ENCODE measurements at regions not wholly inside any gene's neighbourhood (a gene's known extent, or its start where the extent isn't known, plus 50 kb on each side); places are given as distances from the start of the nearest gene placed in this dataset.
"Not testable (repeated sequence)": the region's sequence is repeated elsewhere in the genome, so short reads cannot be mapped to it uniquely, and the experiment has no call there.

DNA sequence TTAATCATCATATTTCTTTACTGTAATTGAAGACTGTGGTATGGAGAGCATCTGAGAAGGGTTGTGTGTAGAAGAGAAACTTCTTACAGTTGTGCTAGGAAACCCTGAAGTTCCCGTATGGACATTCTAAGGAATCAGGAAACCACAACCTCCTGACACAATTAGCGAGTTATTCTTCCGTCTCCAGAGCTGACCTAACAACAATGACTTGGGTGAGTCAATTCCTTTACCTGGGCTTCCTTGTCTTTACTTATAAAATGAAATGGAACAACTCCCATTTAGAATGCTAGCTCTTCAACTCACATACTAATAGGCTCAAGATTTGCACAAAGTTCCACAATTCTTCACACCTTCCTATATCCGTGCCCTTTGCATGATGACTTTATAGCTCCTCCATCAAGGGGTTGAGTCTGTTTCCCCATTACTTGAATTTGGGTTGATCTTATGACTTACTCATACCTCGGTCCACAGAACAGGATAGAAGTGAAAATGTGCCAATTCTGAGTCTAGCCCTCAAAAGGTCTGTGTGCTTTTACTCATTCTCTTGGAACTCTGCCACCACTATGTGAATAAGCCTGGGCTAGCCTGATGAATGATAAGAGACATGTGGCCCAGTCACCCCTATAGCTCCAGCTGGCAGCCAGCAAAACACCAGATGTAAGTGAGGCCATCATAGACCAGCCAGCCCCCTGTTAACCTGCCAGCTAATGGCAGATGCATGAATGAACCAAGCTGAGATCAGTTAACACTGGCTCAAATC, 459.4 kb downstream of the ETNK1 start:
- DNase-seq (ENCODE audit: low spot score): no peak

DNA sequence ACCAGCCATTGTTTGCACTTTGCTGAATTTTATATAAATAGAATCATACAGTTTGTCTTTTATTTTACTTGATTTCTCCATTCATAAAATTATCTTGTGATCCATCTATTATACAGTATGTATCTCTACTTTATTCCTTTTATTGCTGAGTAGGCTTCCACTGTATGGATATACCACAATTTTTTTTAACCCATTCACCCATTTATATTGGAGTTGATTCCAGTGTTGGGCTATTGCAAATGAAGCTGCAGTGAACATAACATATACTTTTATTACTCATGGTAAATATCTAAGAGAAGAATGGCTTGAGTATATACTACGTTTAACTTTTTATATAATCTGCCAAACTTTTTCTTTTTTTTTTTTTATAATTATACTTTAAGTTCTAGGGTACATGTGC, 463.6 kb downstream of the ETNK1 start:
- no peak for DNase-seq (ENCODE audit: low spot score)

DNA sequence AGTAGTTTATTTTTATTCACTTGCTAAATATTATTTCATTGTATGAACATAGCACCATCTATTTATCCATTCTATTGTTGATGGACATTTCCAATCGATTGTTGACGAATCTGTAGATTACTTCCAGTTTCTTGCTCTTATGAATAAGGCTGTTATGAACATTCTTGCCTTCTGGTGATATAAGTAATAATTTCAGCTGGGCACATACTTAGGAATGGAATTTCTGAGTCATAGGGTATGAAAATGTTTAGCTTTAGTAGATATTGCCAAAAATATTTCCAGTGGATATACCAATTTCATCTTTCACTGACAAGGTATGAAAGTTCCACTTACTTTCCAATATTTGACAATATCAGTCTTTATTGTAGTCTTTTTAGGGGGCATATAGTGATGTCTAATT, 468.5 kb downstream of the ETNK1 start:
- DNase-seq (ENCODE audit: low spot score): no peak

DNA sequence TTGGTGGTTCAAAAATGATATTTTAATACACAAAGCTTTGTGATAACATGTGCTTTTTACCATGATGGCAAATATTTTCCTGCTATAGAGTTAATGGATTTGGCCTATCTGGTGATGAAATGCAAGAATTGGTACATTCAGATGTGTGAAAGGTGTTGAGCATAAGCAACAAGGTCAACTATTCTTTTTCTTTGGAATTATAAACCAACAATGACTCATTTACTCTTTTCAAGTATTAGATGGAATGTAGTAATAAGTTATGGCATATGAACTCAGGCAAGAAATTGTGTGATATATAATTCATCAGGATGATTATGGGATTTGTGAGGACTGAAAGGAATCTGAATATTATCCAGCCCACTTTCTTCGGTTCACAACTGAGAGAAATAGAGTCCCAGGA, 471.4 kb downstream of the ETNK1 start:
- no peak for DNase-seq (ENCODE audit: low spot score)

DNA sequence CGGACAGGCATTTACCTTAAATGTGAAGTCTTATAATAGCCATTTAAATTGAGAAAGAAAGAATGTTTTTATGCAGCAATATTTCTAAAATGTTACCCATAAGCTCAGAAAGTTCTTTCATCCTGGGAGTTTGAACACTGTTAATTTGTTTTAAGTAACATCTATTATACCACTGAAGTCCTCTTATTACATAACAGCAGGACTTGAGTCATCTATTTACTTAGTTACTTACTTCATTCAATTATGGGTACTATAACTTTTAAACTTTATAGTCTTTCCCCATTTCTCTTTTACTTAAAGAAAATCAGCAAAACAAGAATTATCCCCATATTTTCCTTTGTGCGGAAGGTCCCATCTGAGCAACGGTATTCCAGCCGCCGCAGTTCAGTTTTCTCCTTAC, 473.1 kb downstream of the ETNK1 start:
- no peak for DNase-seq (ENCODE audit: low spot score)

DNA sequence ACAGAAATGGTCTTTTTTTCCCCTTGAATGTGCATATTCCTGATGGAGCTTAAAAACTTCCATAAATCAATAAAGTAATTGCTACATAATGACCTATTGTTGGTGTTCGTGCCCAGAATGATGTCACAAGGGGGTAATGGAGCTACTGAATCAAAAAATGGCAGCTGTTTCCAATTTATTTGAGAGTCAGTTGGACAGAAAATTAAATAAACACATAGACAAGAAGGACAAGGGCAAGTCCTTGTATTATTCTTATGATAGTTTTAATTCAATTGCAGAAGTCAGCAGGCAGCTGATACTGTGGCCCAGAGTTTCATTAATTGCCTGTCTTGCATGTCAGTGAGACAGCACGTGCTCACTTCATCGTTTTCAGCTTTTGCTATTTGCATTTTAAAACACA, 473.5 kb downstream of the ETNK1 start:
- DNase-seq (ENCODE audit: low spot score): no peak

DNA sequence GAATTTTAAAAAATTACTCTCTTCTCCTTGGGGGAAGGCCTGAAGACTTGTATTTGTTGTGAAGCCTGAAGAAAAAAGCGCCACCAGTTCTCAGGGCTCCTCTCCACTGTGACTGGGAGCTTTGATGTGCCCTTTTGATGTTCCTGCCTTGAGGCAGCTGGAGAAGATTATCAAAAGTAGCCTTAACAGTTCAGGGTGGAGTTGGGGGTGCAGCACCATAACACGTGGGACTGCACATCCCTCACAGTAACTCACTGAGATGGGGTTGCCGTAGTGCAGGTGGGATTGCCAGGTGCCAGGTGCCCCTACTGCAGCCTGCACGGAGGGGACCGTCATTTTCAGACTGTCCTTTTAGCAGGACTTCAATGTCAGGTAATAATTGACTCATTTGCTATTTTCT, 474.1 kb downstream of the ETNK1 start:
- DNase-seq (ENCODE audit: low spot score): no peak

DNA sequence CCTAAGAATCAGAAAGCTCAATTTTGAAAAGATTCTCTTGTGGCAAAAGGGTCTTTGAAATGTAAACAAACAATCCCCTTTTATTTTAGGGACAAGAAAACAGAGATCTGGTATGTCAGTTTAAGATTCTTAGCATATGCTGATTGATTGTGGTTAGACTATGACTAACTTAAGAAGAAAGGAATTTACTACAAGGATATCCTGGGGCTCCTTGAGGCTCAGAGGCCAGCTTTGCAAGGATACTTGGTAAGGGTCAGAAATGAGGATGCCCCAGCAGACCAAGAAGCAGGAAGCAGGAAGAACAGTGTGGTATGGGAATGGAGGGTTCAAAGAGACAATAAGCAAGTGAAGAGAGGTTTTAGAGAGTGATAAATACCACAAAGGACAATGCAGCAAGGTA, 474.6 kb downstream of the ETNK1 start:
- no peak for DNase-seq (ENCODE audit: low spot score)

DNA sequence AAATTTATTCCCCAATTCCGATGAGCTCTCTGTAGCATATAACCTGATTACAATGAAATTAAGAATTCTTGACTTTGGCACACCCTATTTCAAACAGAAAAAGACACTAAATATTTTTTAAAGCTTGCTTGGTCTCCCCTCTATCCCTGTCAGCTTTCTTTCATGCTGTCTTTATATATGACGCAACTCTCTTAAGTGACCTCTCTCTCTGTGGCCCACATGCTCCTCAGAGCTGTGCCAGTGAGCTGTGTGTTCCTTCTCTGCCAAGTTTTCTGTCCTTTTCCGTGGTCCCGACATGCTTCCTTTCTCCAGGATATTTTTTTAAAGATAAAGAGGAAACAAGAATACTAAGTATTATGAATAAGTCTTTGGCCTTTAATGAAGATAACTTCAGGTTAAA, 484.0 kb downstream of the ETNK1 start:
- no peak for DNase-seq (ENCODE audit: low spot score)

DNA sequence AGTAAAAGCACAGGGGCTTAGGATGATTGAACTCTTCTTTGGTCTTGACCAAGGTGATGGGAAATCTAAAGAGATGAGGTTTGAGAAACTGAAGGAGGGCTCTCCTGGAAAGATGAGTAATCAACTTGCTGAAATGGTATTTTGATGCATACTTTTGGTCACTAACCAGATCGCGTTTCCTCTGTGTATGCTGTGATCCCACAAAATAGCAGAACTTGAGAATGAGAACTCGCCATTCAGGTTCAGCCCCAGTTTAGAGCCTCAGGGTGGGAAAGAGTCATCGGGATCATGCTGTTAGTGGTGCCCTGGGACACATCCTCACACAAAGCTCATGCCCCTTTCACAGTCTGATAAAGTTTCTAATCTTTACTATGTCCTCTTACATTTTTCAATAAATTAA, 488.8 kb downstream of the ETNK1 start:
- DNase-seq (ENCODE audit: low spot score): no peak

DNA sequence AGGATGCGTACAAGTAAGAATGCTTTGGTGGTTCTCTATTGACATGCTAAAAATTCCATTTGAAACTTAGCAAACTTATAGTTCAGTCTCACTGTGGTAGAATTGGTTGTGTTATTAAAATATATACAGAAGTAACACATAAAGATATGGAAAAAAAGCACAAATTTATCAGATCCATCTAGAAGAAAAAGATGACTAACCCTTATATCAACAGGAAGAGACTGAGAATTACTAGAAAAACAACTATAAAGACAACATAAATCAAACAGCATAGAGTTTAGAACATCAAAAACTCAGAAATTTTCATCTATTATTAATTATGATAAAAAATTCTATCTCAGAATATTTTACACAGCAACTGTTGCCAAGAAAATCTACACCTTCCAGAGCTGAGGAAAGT, 491.0 kb downstream of the ETNK1 start:
- no peak for DNase-seq (ENCODE audit: low spot score)

DNA sequence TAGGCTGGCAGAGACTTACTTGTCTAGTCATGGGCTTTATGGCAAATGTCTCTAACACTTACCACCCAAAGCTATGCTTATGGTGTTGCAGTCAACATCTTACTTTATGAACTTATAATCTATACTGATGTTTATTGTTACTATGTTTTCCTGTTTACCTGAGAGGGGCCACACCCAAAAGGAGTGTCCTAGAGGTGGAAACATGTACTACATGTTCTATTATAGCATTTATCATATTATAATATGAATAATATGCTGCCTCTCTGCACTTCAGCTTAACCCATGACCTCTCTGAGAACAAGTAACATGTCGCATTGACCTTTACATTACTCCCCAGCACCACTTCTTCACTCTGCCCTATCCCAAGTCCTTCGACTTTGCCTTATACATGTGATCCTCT, 501.8 kb downstream of the ETNK1 start:
- no peak for DNase-seq (ENCODE audit: low spot score)

DNA sequence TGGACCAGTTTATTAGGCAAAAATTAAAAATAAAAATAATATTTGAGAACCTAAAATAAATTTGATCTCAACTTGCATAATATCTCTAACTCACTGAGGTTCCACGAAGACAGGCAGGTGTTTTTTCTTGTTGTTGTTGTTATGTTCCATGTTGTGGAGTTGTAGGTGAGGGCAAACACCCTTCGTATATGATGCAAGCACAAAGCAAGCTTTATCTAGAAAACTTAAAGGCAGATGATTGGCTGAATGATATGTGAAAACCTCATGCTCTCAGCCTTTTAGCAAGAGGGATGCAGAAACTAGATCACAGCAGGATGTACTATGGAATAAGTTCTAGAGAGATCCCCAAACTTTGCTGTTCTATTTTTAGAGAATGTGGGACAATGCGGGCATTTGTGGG, 502.7 kb downstream of the ETNK1 start:
- no peak for DNase-seq (ENCODE audit: low spot score)

DNA sequence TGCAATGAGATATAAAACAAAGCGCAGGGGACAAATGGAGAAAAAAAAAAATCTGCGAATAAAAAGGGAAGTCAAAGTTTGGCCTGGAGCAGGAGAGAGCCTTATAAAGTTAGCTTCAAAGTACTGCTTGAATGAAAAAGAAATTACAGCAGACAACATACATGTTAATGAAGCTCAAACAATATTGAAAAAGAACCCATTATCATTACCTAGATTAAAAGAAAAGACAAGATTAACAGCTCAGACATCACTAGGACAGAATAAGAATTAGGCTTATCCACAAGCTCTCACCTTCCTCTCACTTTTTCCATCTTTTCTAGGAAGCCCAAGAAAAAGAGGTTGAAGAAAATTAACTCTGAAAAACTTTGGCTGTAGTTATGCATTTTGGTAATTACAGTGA, 503.5 kb downstream of the ETNK1 start:
- DNase-seq (ENCODE audit: low spot score): no peak

DNA sequence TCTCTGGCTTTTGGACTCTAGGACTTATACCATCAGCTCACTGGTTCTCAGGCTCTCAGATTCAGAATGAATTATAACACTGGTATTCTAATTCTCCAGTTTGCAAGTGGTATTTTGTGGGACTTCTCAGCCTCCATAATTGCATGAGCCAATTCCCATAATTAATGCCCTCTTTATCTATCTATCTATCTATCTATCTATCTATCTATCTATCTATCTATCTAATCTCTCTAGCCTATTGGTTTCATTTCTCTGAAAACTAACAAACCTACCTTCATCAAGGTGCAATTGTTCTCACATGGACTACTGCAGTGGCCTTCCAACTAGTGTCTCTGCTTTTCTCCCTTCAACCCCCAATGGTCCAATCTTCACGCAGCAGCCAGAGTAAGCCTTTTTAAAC, 507.4 kb downstream of the ETNK1 start:
- no peak for DNase-seq (ENCODE audit: low spot score)

DNA sequence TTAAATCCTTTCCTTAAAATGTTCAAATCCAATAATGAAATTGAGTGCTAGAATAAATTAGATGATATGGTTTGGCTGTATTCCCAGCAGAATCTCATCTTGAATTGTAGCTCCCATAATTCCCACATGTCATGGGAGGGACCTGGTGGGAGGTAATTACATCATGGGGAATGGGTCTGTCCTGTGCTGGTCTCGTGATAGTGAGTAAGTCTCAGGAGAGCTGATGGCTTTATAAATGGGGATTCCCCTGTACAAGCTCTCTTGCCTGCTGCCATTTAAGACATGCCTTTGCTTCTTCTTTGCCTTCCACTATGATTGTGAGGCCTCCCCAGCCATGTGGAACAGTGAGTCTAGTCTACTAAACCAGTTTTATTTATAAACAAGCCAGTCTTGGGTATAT, 508.5 kb downstream of the ETNK1 start:
- no peak for DNase-seq (ENCODE audit: low spot score)

DNA sequence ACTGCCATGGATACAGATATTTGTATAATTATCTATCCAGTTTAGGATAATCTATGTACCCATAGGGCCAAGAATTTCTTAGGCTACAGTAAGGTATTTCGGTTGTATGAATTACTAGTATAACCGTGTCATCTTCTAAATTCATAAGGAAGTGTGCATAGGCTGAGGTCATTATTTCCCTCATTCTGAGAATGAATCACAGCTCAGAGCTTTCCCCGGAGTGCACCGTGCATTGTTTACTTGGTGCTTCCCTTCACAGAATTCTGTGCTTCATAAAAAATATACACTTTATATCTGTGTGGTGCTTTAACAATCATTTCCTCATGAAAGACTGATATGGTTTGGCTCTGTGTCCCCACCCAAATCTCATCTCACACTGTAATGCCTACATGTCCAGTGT, 514.1 kb downstream of the ETNK1 start:
- no peak for DNase-seq (ENCODE audit: low spot score)

DNA sequence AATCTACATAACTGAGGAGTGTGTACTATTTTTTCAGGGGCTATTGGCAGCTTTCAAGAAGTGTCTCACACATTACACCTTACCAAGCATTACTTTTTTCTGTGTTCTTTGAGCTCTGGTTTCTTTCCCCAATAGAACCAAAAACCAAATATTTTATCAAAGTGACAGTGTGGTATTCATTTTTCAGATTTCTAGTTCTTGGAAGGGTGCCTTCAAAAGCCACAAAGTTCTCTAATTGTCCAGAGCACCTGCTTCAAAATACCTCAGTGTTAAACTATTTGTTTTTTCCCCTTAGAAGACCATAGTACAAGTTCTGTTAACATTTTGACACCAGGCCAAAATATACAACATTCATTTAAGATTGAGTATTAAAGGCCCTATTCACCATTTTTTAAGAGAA, 515.7 kb downstream of the ETNK1 start:
- DNase-seq (ENCODE audit: low spot score): no peak

DNA sequence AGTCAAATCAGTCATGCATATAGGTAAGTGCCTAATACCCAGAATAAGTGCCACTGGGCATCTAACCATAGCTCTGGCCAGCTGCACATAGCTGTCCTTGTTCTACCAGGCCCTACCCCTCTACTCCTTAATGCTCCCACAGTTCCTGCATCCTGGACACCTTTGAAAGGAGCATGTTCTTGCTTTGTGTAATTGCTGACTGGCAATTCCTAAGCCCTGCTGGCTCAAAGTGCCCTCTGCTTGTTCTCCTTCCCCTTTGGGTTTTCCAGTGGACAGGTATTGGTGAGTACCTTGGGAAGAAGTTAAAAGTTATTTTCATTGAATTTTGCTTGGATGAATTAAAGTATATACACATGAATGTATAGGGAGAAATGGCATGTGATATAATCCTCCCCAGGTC, 516.4 kb downstream of the ETNK1 start:
- DNase-seq (ENCODE audit: low spot score): no peak

DNA sequence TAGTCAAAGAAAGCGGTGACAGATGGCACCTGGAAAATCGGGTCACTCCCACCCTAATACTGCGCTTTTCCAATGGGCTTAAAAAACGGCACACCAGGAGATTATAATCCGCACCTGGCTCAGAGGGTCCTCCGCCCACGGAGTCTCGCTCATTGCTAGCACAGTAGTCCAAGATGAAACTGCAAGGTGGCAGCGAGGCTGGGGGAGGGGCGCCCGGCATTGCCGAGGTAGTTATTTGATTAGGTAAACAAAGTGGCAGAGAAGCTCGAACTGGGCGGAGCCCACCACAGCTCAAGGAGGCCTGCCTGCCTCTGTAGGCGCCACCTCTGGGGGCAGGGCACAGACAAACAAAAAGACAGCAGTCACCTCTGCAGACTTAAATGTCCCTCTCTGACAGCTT, 521.1 kb downstream of the ETNK1 start:
- not testable (repeated sequence) for DNase-seq (ENCODE audit: low spot score)

DNA sequence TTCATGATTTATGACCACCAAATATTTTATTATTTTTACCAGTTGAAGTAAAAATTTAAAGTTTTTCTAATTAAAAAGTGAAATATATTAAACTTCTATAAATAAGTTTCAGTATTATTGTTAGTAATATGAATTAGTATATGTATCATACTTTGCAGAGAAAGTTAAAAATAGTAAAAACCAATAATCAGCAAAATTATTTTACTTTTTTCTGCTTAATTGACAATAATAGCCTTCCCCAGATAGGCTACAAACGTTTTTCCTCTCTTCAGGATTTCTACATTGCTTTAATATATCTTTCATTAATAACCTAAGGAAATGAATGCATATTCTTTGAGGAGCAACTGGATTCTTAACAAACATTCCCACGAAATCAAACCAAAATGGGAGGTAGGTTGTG, 543.5 kb downstream of the ETNK1 start:
- DNase-seq (ENCODE audit: low spot score): no peak

DNA sequence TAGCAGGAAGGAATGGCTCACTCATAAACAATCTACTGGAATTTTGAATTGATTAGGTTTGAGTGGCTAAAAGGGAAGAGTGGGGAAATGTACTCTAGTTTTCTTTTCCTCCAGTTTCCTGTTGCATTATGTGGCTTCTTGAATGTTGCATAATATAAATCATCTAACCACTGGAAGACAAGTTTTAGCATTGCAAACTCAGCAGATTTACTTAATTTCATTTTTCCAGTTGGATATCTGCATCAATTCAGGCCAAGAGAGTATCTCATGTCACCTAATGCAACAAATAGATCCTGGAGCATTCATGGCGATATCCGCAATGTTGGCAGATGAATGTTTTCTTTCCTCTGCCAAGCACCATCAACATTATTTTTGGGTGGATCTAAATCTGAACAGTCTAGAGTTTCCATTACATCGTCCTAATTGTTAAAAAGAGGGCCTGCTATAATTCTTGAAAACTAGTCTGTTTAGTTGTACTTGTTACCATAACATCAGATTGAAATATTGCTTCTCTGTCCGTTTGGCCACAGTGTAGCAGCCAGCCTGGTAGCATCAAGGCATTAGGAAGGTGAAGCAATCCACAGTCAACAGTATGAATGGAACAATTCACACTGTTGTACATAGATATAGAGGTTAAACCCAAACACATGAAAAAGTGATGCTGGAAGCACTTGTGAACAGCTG, 544.2 kb downstream of the ETNK1 start:
- no peak for DNase-seq (ENCODE audit: low spot score)

DNA sequence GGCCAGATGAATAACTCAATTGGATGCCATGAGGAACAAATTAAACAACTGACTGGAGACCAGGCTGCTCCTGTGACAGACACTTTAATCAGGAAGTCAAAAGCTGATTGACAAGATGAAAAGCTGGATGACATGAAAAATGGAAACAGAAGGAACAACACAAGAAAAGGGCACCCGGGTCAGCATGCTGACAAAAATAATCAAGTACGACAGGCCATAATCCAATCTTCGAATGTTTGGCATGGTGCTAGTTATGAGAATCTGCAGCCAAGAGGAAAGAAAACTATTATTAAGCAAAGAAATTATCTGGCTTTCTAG, 544.7 kb downstream of the ETNK1 start:
- no peak for DNase-seq (ENCODE audit: low spot score)

DNA sequence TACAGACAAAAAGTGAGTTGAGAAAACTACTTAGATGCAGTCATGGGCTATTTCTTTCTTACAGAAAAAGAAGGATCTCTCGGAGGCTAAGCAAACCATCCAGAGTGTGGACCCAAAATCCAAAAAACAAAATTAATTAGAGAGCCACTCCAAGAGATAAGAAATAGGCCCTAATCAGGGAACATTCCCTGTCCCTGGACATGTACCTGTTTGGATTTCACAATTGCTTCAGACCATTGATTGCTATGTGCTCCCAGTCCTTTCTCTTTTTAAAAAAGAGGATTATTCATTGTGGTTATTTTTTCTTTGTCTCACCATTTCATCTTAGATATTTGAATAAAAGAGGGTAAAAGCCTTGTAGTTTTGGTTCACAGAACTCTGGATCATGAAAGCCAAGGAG, 549.9 kb downstream of the ETNK1 start:
- DNase-seq (ENCODE audit: low spot score): no peak
